ENCODE measurements at regions not wholly inside any gene's neighbourhood (a gene's known extent, or its start where the extent isn't known, plus 50 kb on each side); places are given as distances from the start of the nearest gene placed in this dataset.

GRCh38 chr4:184889666-184890335 is 64.0 kb upstream of the ACSL1 start:
- no peak overlapping the region for H3K27ac ChIP-seq (ENCODE audit: low read depth in 2 of 2, low read length in 2 of 2)
- FAIRE-seq = no peak
- peaks cover 0 to 15% (median 0%) of the 10 kb centered on the region in 3 donors for H3K4me1 ChIP-seq (ENCODE audit: control insufficient read depth in 2 of 3, insufficient read depth in 2 of 3, low read depth in 1 of 3, low read length in 3 of 3)
- no peaks in the 10 kb centered on the region for H3K36me3 ChIP-seq (ENCODE audit: control insufficient read depth in 2 of 3, insufficient read depth in 3 of 3, low read length in 3 of 3)
- no peaks in the 10 kb centered on the region for H3K9me3 ChIP-seq (ENCODE audit: control insufficient read depth in 2 of 3, insufficient read depth in 1 of 3, low read length in 3 of 3)
- no peak overlapping the region for H3K4me3 ChIP-seq (ENCODE audit: low read length in 3 of 3)
- no peak overlapping the region for H3K9ac ChIP-seq (ENCODE audit: low read length in 3 of 3)
- TF ChIP-seq CTCF (IDR thresholded peaks at IDR 0.05; ENCODE audit: borderline replicate concordance, extremely low read depth, insufficient read depth) = no peak
- no peaks in the 10 kb centered on the region for H3K27me3 ChIP-seq (ENCODE audit: control insufficient read depth, insufficient read depth, low read length)
- intact Hi-C loops (cut with DNase I) = no loop called here
- peak in 1 of 5 donors; percentile 9 for DNase-seq

- Histone ChIP-seq H3K9ac (ENCODE audit: low read length in 3 of 3) (no peak overlapping the region), H3K9me3 (ENCODE audit: control insufficient read depth in 2 of 3, insufficient read depth in 1 of 3, low read length in 3 of 3) (no peaks in the 10 kb centered on the region), H3K36me3 (ENCODE audit: control insufficient read depth in 2 of 3, insufficient read depth in 3 of 3, low read length in 3 of 3) (no peaks in the 10 kb centered on the region), H3K27ac (ENCODE audit: low read depth in 2 of 2, low read length in 2 of 2) (no peak overlapping the region), H3K4me3 (ENCODE audit: low read length in 3 of 3) (no peak overlapping the region), H3K27me3 (ENCODE audit: control insufficient read depth, insufficient read depth, low read length) (no peaks in the 10 kb centered on the region), H3K4me1 (ENCODE audit: control insufficient read depth in 2 of 3, insufficient read depth in 2 of 3, low read depth in 1 of 3, low read length in 3 of 3) (peaks cover 0 to 11% (median 0%) of the 10 kb centered on the region in 3 donors)
- TF ChIP-seq CTCF (IDR thresholded peaks at IDR 0.05; ENCODE audit: borderline replicate concordance, extremely low read depth, insufficient read depth) = no peak
- no peak for FAIRE-seq
- intact Hi-C loops (cut with DNase I) = no loop called here
- DNase-seq = no peak
Observed at GRCh38 chr4:184890499-184890898, 64.7 kb upstream of the ACSL1 start.

- Histone ChIP-seq H3K4me3 (ENCODE audit: low read length in 3 of 3) (no peak overlapping the region), H3K9ac (ENCODE audit: low read length in 3 of 3) (no peak overlapping the region), H3K27me3 (ENCODE audit: control insufficient read depth, insufficient read depth, low read length) (no peaks in the 10 kb centered on the region), H3K27ac (ENCODE audit: low read depth in 2 of 2, low read length in 2 of 2) (no peak overlapping the region), H3K36me3 (ENCODE audit: control insufficient read depth in 2 of 3, insufficient read depth in 3 of 3, low read length in 3 of 3) (no peaks in the 10 kb centered on the region), H3K9me3 (ENCODE audit: control insufficient read depth in 2 of 3, insufficient read depth in 1 of 3, low read length in 3 of 3) (no peaks in the 10 kb centered on the region), H3K4me1 (ENCODE audit: control insufficient read depth in 2 of 3, insufficient read depth in 2 of 3, low read depth in 1 of 3, low read length in 3 of 3) (peaks cover 0 to 4% (median 0%) of the 10 kb centered on the region in 3 donors)
- TF ChIP-seq CTCF (IDR thresholded peaks at IDR 0.05; ENCODE audit: borderline replicate concordance, extremely low read depth, insufficient read depth) = no peak
- intact Hi-C loops (cut with DNase I) = no loop called here
- DNase-seq = no peak
- FAIRE-seq = no peak
Observed at GRCh38 chr4:184891816-184892397, 66.1 kb upstream of the ACSL1 start.

Measured in kidney (tissue), 13 donors.